Stomach (tissue), 8 donors: ENCODE measurements at regions not wholly inside any gene's neighbourhood (a gene's known extent, or its start where the extent isn't known, plus 50 kb on each side); places are given as distances from the start of the nearest gene placed in this dataset.

Source experiments
- DNase-seq, 2 donors: peaks; one replicate each; pipeline versions ENCODE4 v3.0.0 to v3.0.0-alpha.2; 2013 to 2019
- H3K27ac ChIP-seq, 5 donors: fragments of 200-600 bp in 4 of 5; sonication (generic) in 4 of 5; one replicate each; pipeline ENCODE4 v1.5.1; 2013 to 2019; ENCODE audit warnings: mild to moderate bottlenecking in 1 of 5, moderate library complexity in 1 of 5
- H3K27me3 ChIP-seq, 3 donors: fragments of 200-600 bp; sonication (generic); one replicate each; pipeline ENCODE4 v1.5.1; 2017 to 2019; ENCODE audit warnings: mixed run types in 1 of 3
- H3K36me3 ChIP-seq, 4 donors: fragments of 200-600 bp; sonication (generic); 1 replicate in 3 of 4; 2 replicates in 1 of 4; pipeline ENCODE4 v1.5.1; 2016 to 2019
- H3K4me1 ChIP-seq, 4 donors: fragments of 200-600 bp; sonication (generic); one replicate each; pipeline ENCODE4 v1.5.1; 2016 to 2019
- H3K4me3 ChIP-seq, 4 donors: fragments of 200-600 bp; sonication (generic) in 3 of 4; one replicate each; pipeline ENCODE4 v1.5.1; 2016 to 2019; ENCODE audit warnings: mild to moderate bottlenecking in 1 of 4
- H3K9me3 ChIP-seq, 4 donors: fragments of 200-600 bp; sonication (generic); one replicate each; pipeline ENCODE4 v1.5.1; 2016 to 2019
- CTCF ChIP-seq, 7 experiments: fragments of 450-650 bp in 4 of 7; fragments of 200-600 bp in 3 of 7; sonication (generic) in 3 of 7; IDR thresholded peaks; one replicate each; pipeline ENCODE4 v1.5.1; 2016 to 2019; ENCODE audit warnings: antibody characterized with exemption in 7 of 7, control low read depth in 2 of 7, mild to moderate bottlenecking in 1 of 7
- EP300 ChIP-seq: sonication (generic); formaldehyde crosslinking; IDR thresholded peaks from one replicate; pipeline ENCODE4 v1.6.1; 2017; ENCODE audit warnings: antibody characterized with exemption
- POLR2A ChIP-seq, 4 donors: fragments of 450-650 bp; IDR thresholded peaks; one replicate each; pipeline ENCODE4 v1.6.1; 2016; ENCODE audit warnings: antibody characterized with exemption in 4 of 4, control low read depth in 2 of 4, mild to moderate bottlenecking in 1 of 4, moderate library complexity in 1 of 4
- POLR2AphosphoS5 ChIP-seq, 3 donors: sonication (generic); formaldehyde crosslinking; IDR thresholded peaks; one replicate each; pipeline ENCODE4 v1.6.1; 2016; ENCODE audit warnings: antibody characterized with exemption in 3 of 3
- WGBS, 5 donors: extraction: QIAGEN DNeasy Blood & Tissue Kit in 3 of 5; methylation state at CpG; one replicate each; pipeline versions ENCODE4 v1.1.5 to v1.1.7; 2013 to 2018; 5-methylcytosine and 5-hydroxymethylcytosine counted together
- intact Hi-C: fragments of 100-400 bp; cut with DNase I; formaldehyde crosslinking; loops from one replicate; pipeline ENCODE4 v1.15.1; 2023; ENCODE audit warnings: low total_unique reads
- donor health status: healthy with polysubstance abuse.
- donor health status: Bipolar disorder and iron deficiency.
- donor health status: healthy.

GRCh38 chr1:30638811-30639210 is 84.6 kb downstream of the MATN1 start:
- no peak overlapping the region for H3K27ac ChIP-seq
- 80 to 92% (median 84%) methylated on average over 5 of the region's 5 CpGs for WGBS, 5 donors
- no peaks in the 10 kb centered on the region for H3K9me3 ChIP-seq
- intact Hi-C loops = no loop called here
- peaks cover 0 to 43% (median 11%) of the 10 kb centered on the region in 3 donors for H3K27me3 ChIP-seq
- H3K4me1 ChIP-seq = peaks cover 0 to 10% (median 3%) of the 10 kb centered on the region in 4 donors
- DNase-seq = no peak
- TF ChIP-seq CTCF (IDR thresholded peaks at IDR 0.05) = no peak
- no peak for TF ChIP-seq EP300
- no peak for TF ChIP-seq POLR2AphosphoS5 (IDR thresholded peaks at IDR 0.05)
- H3K4me3 ChIP-seq = no peak overlapping the region
- no peaks in the 10 kb centered on the region for H3K36me3 ChIP-seq

GRCh38 chr1:30638086-30638485 is 85.3 kb downstream of the MATN1 start:
- Histone ChIP-seq H3K27me3 (peaks cover 0 to 37% (median 11%) of the 10 kb centered on the region in 3 donors), H3K36me3 (no peaks in the 10 kb centered on the region), H3K27ac (no peak overlapping the region), H3K4me1 (peaks cover 0 to 10% (median 3%) of the 10 kb centered on the region in 4 donors), H3K4me3 (no peak overlapping the region), H3K9me3 (no peaks in the 10 kb centered on the region)
- 80 to 89% (median 87%) methylated on average over 4 of the region's 4 CpGs for WGBS, 5 donors
- intact Hi-C loops = no loop called here
- no peak for DNase-seq
- TF ChIP-seq EP300 (no peak), CTCF (IDR thresholded peaks at IDR 0.05) (no peak), POLR2AphosphoS5 (IDR thresholded peaks at IDR 0.05) (no peak), POLR2A (IDR thresholded peaks at IDR 0.05) (no peak)

- no peak for DNase-seq
Measured at GRCh38 chr1:30637183-30637980, 86.0 kb downstream of the MATN1 start.

GRCh38 chr1:30636621-30637020 is 86.8 kb downstream of the MATN1 start:
- no peak for DNase-seq
- Histone ChIP-seq H3K4me3 (no peak overlapping the region), H3K36me3 (no peaks in the 10 kb centered on the region), H3K4me1 (peaks cover 0 to 10% (median 3%) of the 10 kb centered on the region in 4 donors), H3K9me3 (no peaks in the 10 kb centered on the region), H3K27me3 (peaks cover 0 to 34% (median 5%) of the 10 kb centered on the region in 3 donors), H3K27ac (no peak overlapping the region)
- intact Hi-C loops = no loop called here
- 73 to 87% (median 80%) methylated on average over 5 of the region's 5 CpGs for WGBS, 5 donors
- TF ChIP-seq POLR2A (IDR thresholded peaks at IDR 0.05) (no peak), EP300 (no peak), POLR2AphosphoS5 (IDR thresholded peaks at IDR 0.05) (no peak), CTCF (IDR thresholded peaks at IDR 0.05) (no peak)

More at GRCh38 chr1:30637183-30637980, 86.0 kb downstream of the MATN1 start:
- 45 to 64% (median 61%) methylated on average over 11 to 12 of the region's 12 CpGs for WGBS, 5 donors
- Histone ChIP-seq H3K9me3 (no peaks in the 10 kb centered on the region), H3K4me3 (no peak overlapping the region), H3K27ac (no peak overlapping the region), H3K36me3 (no peaks in the 10 kb centered on the region), H3K4me1 (peaks cover 0 to 10% (median 3%) of the 10 kb centered on the region in 4 donors), H3K27me3 (peaks cover 0 to 35% (median 11%) of the 10 kb centered on the region in 3 donors)
- intact Hi-C loops = no loop called here
- TF ChIP-seq CTCF (IDR thresholded peaks at IDR 0.05) (no peak), POLR2AphosphoS5 (IDR thresholded peaks at IDR 0.05) (no peak), EP300 (no peak), POLR2A (IDR thresholded peaks at IDR 0.05) (no peak)
